ENCODE measurements at regions not wholly inside any gene's neighbourhood (a gene's known extent, or its start where the extent isn't known, plus 50 kb on each side); places are given as distances from the start of the nearest gene placed in this dataset.

GRCh38 chr10:31742255-31742654, 186.4 kb downstream of the ARHGAP12 start:
- no peaks in the 10 kb centered on the region for H3F3A ChIP-seq (ENCODE audit: low read depth)
- H3K4me1 Mint-ChIP-seq: no peaks in the 10 kb centered on the region
- H3K4me3 Mint-ChIP-seq: no peak overlapping the region
- no peaks in the 10 kb centered on the region for H3K27me3 Mint-ChIP-seq (ENCODE audit: insufficient read depth, low read depth)
- no peaks in the 10 kb centered on the region for H3K9me3 ChIP-seq (ENCODE audit: low read depth)
- H3K36me3 Mint-ChIP-seq: no peaks in the 10 kb centered on the region
- H3K4me3 ChIP-seq: no peak overlapping the region
- no peak overlapping the region for H3K27ac Mint-ChIP-seq
- no peak overlapping the region for H3K9ac ChIP-seq
- no peaks in the 10 kb centered on the region for H3K79me2 ChIP-seq (ENCODE audit: low read depth)
- no peaks in the 10 kb centered on the region for H3K27me3 ChIP-seq
- H3K4me2 ChIP-seq: no peak overlapping the region
- no peak for TF ChIP-seq EZH2phosphoT487 (IDR thresholded peaks at IDR 0.05)
- TF ChIP-seq EZH2 (IDR thresholded peaks at IDR 0.05): no peak
- no peak for TF ChIP-seq CTCF (IDR thresholded peaks at IDR 0.05)
- DNase-seq (ENCODE audit: low spot score): no peak
- no peak overlapping the region for H3K27ac ChIP-seq
- no peak overlapping the region for H2AFZ ChIP-seq (replicated peaks)
- H4K20me1 ChIP-seq (ENCODE audit: low read depth): no peaks in the 10 kb centered on the region
- H3K4me1 ChIP-seq: peaks cover 7% of the 10 kb centered on the region
- H3K9me3 Mint-ChIP-seq: peaks cover 3% of the 10 kb centered on the region
- H3K36me3 ChIP-seq: no peaks in the 10 kb centered on the region

- H3K27ac Mint-ChIP-seq: no peak overlapping the region
- peaks cover 7% of the 10 kb centered on the region for H3K4me1 ChIP-seq
- no peak overlapping the region for H3K4me2 ChIP-seq
- no peaks in the 10 kb centered on the region for H3K36me3 Mint-ChIP-seq
- no peak overlapping the region for H2AFZ ChIP-seq (replicated peaks)
- H3K27me3 ChIP-seq: no peaks in the 10 kb centered on the region
- TF ChIP-seq CTCF (IDR thresholded peaks at IDR 0.05) (no peak), EZH2phosphoT487 (IDR thresholded peaks at IDR 0.05) (no peak), EZH2 (IDR thresholded peaks at IDR 0.05) (no peak)
- H3K27me3 Mint-ChIP-seq (ENCODE audit: insufficient read depth, low read depth): no peaks in the 10 kb centered on the region
- no peak overlapping the region for H3K9ac ChIP-seq
- no peaks in the 10 kb centered on the region for H3F3A ChIP-seq (ENCODE audit: low read depth)
- no peaks in the 10 kb centered on the region for H3K79me2 ChIP-seq (ENCODE audit: low read depth)
- no peaks in the 10 kb centered on the region for H3K9me3 ChIP-seq (ENCODE audit: low read depth)
- no peaks in the 10 kb centered on the region for H3K36me3 ChIP-seq
- no peak for DNase-seq (ENCODE audit: low spot score)
- H4K20me1 ChIP-seq (ENCODE audit: low read depth): no peaks in the 10 kb centered on the region
- peaks cover 8% of the 10 kb centered on the region for H3K9me3 Mint-ChIP-seq
- H3K4me1 Mint-ChIP-seq: no peaks in the 10 kb centered on the region
- no peak overlapping the region for H3K27ac ChIP-seq
- no peak overlapping the region for H3K4me3 ChIP-seq
- H3K4me3 Mint-ChIP-seq: no peak overlapping the region
These were observed 187.2 kb downstream of the ARHGAP12 start for GRCh38 chr10:31741473-31741872.

- H3K27ac ChIP-seq: no peak overlapping the region
- H3K27me3 ChIP-seq: no peaks in the 10 kb centered on the region
These were observed 188.9 kb downstream of the ARHGAP12 start for GRCh38 chr10:31739711-31740110.

More at GRCh38 chr10:31739711-31740110, 188.9 kb downstream of the ARHGAP12 start:
- Mint-ChIP-seq H3K9me3 (peaks cover 11% of the 10 kb centered on the region), H3K27ac (no peak overlapping the region), H3K27me3 (ENCODE audit: insufficient read depth, low read depth) (no peaks in the 10 kb centered on the region), H3K4me3 (no peak overlapping the region), H3K4me1 (no peaks in the 10 kb centered on the region), H3K36me3 (peaks cover 2% of the 10 kb centered on the region)
- no peak overlapping the region for H3K4me2 ChIP-seq
- no peak overlapping the region for H3K9ac ChIP-seq
- H4K20me1 ChIP-seq (ENCODE audit: low read depth): no peaks in the 10 kb centered on the region
- H3K36me3 ChIP-seq: no peaks in the 10 kb centered on the region
- no peaks in the 10 kb centered on the region for H3K9me3 ChIP-seq (ENCODE audit: low read depth)
- H3K4me1 ChIP-seq: peaks cover 7% of the 10 kb centered on the region
- H3F3A ChIP-seq (ENCODE audit: low read depth): no peaks in the 10 kb centered on the region
- H2AFZ ChIP-seq (replicated peaks): no peak overlapping the region
- no peak for DNase-seq (ENCODE audit: low spot score)
- H3K4me3 ChIP-seq: no peak overlapping the region
- H3K79me2 ChIP-seq (ENCODE audit: low read depth): no peaks in the 10 kb centered on the region
- no peak for TF ChIP-seq EZH2phosphoT487 (IDR thresholded peaks at IDR 0.05)
- no peak for TF ChIP-seq CTCF (IDR thresholded peaks at IDR 0.05)
- TF ChIP-seq EZH2 (IDR thresholded peaks at IDR 0.05): no peak
